Lower leg skin (tissue), 3 donors: ENCODE measurements at regions not wholly inside any gene's neighbourhood (a gene's known extent, or its start where the extent isn't known, plus 50 kb on each side); places are given as distances from the start of the nearest gene placed in this dataset.

Experiments used
- POLR2A ChIP-seq, 2 donors: fragments of 450-650 bp; IDR thresholded peaks; one replicate each; pipeline ENCODE4 v1.6.1; 2016 to 2017; ENCODE audit warnings: antibody characterized with exemption in 2 of 2, mild to moderate bottlenecking in 1 of 2, moderate library complexity in 1 of 2
- TF ChIP-seq, protein P1 (sequence below), 3 donors: fragments of 450-650 bp; IDR thresholded peaks; one replicate each; pipeline ENCODE4 v1.5.1; 2016; ENCODE audit warnings: antibody characterized with exemption in 3 of 3, mild to moderate bottlenecking in 3 of 3, moderate library complexity in 2 of 3

DNA sequence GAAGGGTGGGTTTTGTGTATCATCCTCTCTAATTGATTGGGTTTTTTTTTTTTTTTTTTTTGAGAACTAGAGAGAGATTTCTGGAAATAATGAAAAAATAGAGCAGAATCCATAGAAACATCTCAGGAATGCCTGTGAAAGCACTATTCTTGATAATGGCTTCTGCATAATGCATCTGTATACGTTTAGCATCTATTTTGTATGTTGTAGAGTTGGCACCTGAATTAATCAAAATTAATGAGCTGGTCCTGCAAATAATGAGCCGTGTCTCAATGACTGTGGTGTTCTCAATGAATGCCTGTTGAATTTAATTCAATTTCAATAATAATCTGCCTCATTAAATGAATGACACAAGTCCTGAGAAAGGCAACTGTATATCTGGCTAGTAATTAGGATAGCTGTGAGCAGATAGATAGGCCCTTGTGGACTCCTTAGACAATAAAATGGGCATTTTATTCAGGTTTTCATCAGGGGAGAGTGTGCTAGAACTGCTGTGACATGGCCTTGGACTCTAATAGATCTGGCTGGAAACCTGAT lies 70.5 kb upstream of the WDR72 start:
- TF ChIP-seq, protein P1, sequence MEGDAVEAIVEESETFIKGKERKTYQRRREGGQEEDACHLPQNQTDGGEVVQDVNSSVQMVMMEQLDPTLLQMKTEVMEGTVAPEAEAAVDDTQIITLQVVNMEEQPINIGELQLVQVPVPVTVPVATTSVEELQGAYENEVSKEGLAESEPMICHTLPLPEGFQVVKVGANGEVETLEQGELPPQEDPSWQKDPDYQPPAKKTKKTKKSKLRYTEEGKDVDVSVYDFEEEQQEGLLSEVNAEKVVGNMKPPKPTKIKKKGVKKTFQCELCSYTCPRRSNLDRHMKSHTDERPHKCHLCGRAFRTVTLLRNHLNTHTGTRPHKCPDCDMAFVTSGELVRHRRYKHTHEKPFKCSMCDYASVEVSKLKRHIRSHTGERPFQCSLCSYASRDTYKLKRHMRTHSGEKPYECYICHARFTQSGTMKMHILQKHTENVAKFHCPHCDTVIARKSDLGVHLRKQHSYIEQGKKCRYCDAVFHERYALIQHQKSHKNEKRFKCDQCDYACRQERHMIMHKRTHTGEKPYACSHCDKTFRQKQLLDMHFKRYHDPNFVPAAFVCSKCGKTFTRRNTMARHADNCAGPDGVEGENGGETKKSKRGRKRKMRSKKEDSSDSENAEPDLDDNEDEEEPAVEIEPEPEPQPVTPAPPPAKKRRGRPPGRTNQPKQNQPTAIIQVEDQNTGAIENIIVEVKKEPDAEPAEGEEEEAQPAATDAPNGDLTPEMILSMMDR (IDR thresholded peaks at IDR 0.05) = no peak
- TF ChIP-seq POLR2A (IDR thresholded peaks at IDR 0.05) = no peak
